HG03103 (cell line): ENCODE measurements at regions not wholly inside any gene's neighbourhood (a gene's known extent, or its start where the extent isn't known, plus 50 kb on each side); places are given as distances from the start of the nearest gene placed in this dataset.
"Not testable (repeated sequence)": the region's sequence is repeated elsewhere in the genome, so short reads cannot be mapped to it uniquely, and the experiment has no call there.

Experiments
- ATAC-seq: cut with Tn5 transposase; IDR thresholded peaks from one replicate; pipeline ENCODE4 v1.9.1; 2021; ENCODE audit warnings: low read depth; ENCODE audit not compliant: unreplicated experiment

DNA sequence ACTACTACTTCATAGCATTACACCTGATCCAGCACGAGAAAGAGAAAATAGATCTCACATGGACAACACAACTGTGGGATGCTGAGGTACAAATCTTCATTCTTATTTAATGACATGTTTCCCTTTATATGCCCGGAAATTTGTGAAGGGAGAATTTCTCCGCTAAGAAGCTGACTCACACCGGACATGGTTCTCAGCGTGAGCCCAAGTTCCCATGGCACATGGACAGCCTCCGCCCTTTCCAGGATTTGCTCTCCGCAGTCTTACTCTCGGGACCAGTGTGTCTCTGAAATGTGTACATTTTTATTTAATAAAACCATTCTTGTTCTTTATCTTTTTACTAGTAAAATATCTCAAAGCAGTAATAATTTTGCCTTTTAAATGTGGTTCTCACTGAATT is 1154.8 kb downstream of the TMEM121 start:
- no peak for ATAC-seq

DNA sequence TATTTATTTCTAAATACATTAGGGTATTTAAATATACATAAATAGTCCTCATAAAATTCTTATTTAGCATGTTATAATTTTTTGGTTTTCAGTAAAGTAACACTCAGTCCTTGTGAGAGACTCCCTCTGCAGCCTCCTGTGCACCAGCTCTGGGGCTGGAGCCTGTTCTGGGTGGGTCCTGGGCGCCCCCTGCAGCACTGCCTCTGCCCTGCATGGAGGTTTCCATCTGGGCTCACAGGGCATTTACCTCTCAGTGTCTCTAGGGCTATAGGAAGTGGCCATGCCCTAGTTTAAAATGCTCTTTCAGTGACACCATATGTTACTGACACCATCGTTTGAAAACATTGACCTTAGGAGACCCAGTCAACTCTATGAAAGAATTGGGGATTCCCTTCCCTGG is 1155.2 kb downstream of the TMEM121 start:
- ATAC-seq = no peak

DNA sequence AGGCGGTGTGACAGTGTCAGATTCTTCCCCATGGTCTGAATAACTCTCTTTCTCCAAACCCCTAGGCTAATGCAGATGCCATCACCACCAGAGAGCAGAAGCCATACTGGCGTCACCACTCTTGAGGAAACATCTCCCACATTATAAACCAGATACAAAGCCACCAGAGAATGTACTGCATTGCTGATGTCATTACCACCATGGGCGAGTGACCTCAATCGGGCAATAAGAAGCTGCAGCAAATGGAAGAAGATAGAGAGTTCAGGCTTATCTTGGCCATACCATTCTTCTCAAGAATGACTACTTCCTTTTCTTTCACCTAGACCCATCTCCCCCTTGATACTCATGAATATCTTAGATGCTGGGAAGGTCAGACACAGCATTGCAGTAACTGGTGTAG is 1157.2 kb downstream of the TMEM121 start:
- ATAC-seq = no peak

DNA sequence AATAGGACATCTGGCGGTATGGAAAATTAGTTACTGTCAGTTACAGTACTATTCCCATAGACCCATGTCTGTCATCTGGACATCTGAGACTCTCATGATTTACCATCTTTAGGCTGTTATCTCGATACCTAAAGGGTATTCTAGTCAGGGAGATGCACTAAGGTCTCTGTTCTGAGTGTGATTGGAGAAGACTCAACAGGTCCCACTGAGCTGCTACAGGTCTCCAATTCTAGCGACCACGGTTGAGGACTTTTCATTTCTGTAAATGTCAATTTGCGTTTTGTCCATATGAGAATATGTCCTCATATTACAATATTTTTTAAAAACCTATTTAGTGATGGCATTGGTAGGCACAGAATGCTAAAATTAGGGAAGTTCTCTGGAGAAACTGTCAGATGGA is 1160.2 kb downstream of the TMEM121 start:
- ATAC-seq = no peak

DNA sequence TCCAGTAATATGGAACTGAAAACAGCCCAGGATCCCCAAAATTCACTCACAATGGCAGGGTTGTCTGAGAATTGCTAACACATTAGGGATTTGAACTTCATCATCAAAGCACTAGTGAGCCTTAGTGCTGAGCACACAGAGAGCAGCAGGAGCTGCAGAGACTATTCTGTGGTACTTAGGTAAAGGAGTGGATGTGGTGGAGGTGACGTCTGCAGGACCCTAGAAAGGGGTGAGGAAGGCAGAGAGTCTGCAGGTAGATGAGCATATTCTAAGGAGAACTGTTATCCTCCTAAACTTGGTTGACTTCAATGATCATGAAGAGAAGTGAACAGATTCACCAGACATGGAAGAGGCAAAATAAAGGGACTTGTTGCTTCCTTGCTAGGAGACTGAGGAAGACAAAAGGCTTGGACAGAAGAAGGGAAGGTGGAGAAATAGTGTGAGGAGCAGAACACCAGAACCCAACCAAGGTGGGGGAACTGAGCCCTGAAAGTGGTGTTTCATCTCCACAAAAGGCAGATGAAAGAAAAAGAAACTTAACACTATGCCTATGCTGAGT is 1164.0 kb downstream of the TMEM121 start:
- no peak for ATAC-seq

DNA sequence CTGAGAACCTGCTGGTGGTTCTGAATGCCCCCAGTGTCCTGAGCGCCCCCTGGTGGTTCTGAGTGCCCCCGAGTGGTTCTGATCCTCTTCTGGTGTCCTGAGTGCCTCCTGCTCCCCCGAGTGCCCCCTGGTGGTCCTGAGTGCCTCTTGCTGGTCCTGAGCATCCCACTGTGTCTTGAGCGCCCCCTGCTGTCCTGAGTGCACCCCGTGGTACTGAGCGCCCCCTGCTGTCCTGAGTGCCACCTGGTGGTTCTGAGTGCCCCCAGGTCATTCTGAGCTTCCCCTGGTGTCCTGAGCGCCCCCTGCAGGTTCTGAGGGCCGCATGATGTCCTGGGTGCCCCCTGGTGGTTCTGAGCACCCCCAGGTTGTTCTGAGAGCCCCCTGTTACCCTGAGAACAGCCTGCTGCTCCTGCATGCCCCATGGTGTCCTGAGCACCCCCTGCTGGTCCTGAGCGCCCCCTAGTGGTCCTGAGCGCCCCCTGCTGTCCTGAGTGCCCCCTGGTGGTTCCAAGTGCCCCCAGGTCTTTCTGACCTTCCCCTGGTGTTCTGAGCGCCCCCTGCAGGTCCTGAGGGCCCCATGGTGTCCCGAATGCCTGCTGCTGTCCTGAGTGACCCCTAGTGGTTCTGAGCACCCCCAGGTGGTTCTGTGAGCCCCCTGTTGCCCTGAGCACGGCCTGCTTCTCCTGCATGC is 1165.4 kb downstream of the TMEM121 start:
- ATAC-seq = peak; percentile 64

DNA sequence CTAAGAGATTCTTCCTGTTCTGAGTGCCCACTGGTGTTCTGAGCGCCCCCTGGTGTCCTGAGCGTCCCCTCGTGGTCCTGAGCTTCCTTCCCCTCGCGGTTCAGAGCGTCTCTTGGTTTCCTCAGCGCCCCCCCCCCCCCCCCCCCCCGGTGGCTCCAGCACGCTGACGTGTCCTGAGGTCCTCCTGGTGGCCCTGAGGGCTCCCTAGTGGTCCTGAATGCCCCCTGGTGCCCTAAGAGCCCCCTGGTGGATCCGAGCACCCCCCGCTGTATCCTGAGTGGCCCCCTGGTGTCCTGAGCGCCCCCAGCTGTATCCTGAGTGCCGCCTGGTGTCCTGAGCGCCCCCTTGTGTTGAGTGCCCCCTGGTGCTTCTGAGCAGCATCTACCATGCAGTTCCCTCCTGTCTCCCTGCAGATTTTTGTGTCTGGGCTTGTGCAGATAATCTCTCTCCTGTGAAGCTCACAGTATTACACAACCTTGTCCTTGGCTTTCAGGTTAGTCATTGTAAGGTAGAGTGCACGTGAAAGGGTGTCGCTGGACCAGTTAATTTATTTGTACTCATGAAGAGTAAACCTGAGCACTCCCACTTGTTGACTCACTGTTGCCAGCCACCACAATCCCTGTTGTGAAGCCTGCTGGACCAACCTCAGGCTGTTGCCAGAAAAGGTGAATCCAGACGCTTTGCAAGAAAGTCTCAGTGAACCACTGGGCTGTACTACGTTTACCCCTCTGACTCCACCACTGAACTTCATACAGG is 1168.4 kb downstream of the TMEM121 start:
- no peak for ATAC-seq

DNA sequence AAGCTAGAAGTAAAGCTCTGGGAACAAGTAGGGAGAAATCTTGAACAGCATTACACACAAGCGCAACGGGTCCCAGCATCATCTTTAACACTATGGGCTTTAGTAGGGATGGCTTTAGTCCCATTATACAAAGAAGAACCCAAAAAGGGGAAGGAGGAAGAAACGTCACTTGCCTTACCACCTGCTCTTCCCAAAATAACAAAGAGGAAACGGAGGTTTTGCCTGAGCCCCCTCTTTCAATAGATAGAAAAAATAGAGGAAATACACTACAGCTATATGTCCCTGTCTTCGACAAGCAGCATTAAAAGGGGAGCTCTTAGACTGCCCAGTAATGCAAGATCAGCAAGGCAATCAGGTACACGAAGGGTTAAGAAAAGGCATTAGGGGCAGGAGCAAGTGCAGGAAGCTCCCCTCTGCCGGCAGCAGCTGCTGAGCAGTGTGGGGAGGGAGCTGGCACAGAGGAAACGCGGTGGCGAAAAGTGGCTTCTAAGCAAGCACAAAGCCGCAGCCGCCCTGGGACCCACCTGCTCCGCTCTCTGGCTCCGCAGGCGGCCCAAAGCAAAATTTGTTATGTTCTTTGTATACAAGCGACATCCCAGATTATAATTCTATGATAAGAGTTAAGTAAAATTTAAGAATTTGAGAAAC is 1172.4 kb downstream of the TMEM121 start:
- not testable (repeated sequence) for ATAC-seq

DNA sequence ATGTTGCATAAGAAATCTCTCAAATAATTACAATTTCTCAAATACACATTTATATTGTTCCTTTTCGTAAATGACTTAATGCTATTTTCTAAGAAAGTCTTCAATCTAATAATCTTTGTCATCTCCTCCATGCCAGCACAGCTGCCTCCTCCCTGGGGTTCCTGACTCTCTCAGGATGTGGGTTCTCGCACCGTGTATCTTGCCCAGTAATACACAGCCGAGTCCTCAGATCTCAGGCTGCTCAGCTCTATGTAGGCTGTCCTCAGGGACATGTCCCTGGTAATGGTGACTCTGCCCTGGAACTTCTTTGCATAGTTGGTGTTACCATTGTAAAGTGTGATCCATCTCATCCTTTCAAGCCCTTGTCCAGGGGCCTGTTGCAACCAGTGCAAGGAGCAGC is 1177.3 kb downstream of the TMEM121 start:
- not testable (repeated sequence) for ATAC-seq

DNA sequence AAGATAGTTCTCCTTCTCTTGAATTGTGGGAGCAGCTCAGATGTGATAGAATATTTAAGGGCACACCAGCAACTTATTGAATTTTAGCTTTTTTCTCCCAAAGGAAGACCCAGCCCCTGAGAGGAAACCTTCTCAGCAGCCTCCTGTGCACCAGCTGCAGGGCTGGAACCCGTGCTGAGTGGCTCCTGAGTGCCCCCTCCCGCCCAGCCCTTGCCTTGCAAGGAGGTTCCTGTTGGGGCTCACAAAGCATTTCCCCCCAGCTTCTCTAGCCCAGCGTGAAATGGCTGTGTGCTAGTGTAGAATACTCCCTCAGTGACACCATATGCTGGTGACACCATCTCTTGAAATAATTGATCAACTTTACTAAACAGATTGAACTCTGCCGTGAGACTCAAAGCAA is 1180.1 kb downstream of the TMEM121 start:
- not testable (repeated sequence) for ATAC-seq

DNA sequence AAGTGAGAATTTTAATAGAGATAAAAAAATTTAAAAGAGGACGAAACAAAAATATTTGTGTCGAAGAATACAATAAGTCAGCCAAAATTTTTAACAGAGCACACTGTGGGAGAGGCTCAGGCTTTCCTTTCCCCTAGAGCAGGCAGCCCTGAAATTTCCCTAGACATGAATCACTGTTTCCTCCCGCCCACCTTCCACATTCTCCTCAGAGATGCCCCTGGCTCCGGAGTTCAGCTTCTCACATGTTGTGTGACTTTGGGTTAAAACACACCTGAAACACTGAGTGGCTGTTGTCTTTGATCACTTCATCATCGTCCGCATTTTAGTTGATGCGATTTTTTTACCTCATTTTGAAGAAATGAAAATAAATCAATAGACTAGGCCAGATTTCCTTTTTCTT is 1183.8 kb downstream of the TMEM121 start:
- not testable (repeated sequence) for ATAC-seq

DNA sequence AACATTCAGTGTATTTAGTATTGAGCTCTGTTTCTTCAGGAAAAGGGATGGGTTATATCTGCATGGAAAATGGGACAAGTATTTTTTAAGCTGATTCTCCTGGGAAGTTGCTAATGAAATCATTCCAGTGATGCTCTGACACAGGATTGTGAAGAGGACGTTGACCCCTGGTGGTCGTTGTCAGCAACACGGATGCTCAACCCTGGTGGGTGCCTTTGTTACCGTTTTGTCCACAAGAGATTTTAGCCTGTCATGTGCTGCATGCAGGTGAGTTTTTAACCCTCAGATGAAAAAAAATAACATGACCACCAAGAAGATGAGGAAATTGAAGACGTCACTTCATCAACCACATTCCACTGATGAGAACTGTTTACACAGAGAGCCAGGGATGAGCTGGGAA is 1186.1 kb downstream of the TMEM121 start:
- not testable (repeated sequence) for ATAC-seq

DNA sequence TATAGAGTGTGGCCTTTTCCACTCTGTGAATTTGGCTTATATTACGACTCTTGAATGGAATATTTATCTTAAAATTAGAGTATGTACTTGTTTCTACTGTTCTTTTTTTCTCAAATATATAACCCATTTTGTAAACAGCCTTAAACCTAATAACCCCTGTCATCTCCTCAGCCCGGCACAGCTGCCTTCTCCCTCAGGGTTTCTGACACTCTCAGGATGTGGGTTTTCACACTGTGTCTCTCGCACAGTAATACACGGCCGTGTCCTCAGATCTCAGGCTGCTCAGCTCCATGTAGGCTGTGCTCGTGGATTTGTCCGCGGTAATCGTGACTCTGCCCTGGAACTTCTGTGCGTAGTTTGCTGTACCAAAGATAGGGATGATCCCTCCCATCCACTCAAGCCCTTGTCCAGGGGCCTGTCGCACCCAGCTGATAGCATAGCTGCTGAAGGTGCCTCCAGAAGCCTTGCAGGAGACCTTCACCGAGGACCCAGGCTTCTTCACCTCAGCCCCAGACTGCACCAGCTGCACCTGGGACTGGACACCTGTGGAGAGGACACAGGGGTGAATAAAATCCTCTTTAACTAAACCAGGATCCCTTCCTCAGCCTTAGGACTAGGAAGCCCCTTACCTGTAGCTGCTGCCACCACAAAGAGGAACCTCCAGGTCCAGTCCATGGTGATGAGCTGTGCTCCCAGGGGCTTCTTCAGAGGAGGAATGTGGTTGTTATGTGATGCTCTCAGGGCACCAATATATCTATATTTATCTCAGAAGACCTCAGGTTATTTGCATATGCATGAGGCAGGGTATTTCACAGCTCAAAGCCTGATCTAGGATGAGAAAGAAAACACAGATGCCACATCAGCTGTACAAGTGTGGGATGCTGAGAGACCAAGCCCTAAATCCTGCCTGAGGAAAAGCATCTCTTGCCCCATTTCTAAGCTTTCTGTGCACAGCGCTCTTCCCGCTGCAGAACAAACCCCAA is 1188.4 kb downstream of the TMEM121 start:
- ATAC-seq = not testable (repeated sequence)

DNA sequence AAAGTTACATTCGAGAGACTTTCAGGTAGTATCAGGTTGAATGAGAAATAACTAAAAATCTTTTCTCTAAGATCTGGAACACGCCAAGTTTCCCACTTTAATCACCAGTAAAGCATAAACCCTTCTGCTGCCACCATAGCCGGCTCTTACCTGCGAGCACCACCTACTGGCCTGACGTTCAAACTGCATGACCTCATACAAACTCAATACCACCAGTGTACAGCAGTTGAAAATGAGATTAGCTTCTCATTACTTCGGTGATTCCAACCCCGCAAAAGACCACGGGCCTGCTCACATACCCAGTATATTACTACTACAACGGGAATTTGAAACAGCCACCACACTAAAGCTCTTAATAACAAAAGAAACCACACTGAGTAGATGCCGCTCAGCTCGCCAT is 1191.2 kb downstream of the TMEM121 start:
- ATAC-seq = not testable (repeated sequence)

DNA sequence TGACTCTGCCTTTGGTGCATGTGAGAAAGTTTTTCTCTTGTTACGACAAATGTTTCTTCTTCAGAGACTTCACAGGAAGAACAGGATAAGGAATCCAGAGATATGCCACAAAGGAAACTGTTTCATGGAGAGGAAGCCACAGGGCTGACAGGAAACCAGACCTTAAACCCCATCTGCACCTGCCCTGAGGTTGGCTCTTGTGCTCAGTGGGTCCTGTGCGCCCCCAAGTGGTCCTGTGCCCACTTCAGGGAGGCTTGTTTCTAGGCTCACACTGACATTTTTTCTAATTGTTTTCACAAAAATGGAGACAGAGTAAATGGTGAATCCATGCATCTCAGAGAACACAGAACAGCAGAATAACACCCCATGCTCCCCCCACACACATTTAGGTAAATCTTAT is 1193.5 kb downstream of the TMEM121 start:
- not testable (repeated sequence) for ATAC-seq

DNA sequence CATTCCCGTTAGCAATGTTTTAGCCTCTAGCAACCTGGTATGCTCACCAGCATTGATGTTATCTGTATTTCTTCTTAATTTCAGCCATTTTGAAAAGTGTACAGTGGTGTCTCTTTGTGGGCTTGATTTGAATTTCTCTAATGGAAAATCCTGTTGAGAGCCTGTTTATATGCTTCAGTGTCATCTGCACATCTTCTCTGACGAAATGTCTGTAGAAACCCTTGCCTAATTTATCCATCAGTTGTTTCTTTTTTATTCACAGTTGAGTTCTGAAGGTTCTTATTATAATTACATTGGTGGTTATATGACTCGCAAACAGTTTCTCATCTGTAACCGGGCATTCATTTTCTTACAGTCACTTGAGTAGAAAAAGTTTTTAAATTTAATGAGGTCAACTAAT is 1195.5 kb downstream of the TMEM121 start:
- ATAC-seq = not testable (repeated sequence)

DNA sequence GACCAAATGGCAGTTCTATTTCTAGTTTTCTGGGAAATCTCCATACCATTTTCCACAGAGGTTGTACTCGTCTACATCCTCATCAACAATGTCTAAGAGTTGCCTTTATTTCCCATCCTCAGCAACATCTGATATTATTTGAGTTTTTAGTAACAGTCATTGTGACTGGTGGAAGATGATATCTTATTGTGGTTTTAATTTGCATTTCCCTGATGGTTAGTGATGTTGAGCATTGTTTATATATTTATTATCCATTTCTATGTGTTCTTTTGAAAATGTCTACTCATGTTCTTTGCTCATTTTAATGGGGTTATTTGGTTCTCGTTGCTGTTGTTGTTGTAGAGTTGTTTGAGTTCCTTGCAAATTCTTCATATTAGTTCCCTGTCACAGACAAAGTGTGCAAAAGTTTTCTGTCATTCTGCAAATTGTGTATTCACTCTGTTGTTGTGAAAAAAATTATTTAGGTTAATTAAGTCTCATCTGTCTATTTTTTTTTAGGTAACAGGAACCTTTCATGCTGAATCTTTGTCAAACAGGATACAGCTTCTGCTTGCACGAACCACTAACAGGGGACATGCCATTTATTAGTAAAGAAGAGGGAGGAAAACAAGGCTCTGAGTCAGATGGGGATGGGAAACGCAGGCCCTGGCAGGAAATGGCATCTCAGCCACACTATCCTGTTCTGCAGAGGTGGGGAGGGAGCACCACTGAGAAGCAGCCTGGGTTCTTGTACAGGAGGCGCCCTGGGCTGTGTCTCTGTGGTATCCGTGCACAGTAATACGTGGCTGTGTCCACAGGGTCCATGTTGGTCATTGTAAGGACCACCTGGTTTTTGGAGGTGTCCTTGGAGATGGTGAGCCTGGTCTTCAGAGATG is 1196.7 kb downstream of the TMEM121 start:
- not testable (repeated sequence) for ATAC-seq

DNA sequence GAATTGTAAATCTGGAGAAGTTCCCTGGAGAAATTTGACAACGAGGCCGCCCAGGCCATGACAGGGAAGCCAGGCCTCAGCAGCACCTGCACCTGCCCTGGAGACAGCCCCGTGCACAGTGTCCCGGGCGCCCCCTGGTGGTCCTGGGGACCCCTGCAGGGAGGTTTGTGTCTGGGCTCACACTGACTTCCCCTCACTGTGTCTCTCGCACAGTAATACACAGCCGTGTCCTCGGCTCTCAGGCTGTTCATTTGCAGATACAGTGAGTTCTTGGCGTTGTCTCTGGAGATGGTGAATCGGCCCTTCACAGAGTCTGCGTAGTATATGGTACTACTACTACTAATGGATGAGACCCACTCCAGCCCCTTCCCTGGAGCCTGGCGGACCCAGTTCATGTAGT is 1201.6 kb downstream of the TMEM121 start:
- not testable (repeated sequence) for ATAC-seq

DNA sequence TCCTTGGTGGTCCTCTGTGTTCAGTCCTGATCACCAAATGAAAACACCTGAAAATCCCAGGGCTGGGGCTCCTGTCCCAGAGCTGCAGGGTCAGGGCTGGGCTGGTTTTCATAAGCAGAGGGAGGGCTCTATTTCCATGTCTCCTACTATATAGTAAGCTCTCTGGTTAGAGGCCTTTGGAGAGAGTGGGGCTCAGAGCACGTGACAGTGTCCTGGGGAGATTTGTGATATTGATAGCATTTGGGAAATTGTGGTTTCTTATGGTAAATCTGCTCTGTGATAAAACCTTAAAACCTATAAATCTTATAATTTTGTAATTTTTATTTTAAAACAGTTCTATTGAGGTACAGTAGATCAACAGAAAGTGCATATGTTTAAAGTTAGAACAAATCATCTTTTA is 1202.2 kb downstream of the TMEM121 start:
- ATAC-seq = no peak
